Muscle of leg (tissue), 3 donors: ENCODE measurements at regions not wholly inside any gene's neighbourhood (a gene's known extent, or its start where the extent isn't known, plus 50 kb on each side); places are given as distances from the start of the nearest gene placed in this dataset.
"Not testable (repeated sequence)": the region's sequence is repeated elsewhere in the genome, so short reads cannot be mapped to it uniquely, and the experiment has no call there.

Experiments used
- DNase-seq: peaks from one replicate; pipeline ENCODE4 v3.0.0; 2013
- H3K27ac ChIP-seq: one replicate; pipeline ENCODE4 v1.5.1; 2013; ENCODE audit warnings: mild to moderate bottlenecking, low read length, control low read depth
- H3K27me3 ChIP-seq: one replicate; pipeline ENCODE4 v1.6.1; 2013; ENCODE audit warnings: low read length; ENCODE audit not compliant: control insufficient read depth, insufficient read depth
- H3K36me3 ChIP-seq: one replicate; pipeline ENCODE4 v1.6.1; 2013; ENCODE audit warnings: low read length; ENCODE audit not compliant: control insufficient read depth, insufficient read depth
- H3K4me1 ChIP-seq: one replicate; pipeline ENCODE4 v1.6.1; 2013; ENCODE audit warnings: low read length; ENCODE audit not compliant: control insufficient read depth, insufficient read depth
- H3K4me3 ChIP-seq: one replicate; pipeline ENCODE4 v1.5.1; 2013; ENCODE audit warnings: low read length, control low read depth
- H3K9me3 ChIP-seq: replicated peaks from 2 replicates; pipeline ENCODE4 v1.6.1; 2013; ENCODE audit warnings: low read depth, low read length; ENCODE audit not compliant: control insufficient read depth
- WGBS: methylation state at CpG from one replicate; pipeline ENCODE4 v1.1.5; 2013; ENCODE audit warnings: missing lambda C conversion rate; ENCODE audit not compliant: insufficient coverage; 5-methylcytosine and 5-hydroxymethylcytosine counted together

DNA sequence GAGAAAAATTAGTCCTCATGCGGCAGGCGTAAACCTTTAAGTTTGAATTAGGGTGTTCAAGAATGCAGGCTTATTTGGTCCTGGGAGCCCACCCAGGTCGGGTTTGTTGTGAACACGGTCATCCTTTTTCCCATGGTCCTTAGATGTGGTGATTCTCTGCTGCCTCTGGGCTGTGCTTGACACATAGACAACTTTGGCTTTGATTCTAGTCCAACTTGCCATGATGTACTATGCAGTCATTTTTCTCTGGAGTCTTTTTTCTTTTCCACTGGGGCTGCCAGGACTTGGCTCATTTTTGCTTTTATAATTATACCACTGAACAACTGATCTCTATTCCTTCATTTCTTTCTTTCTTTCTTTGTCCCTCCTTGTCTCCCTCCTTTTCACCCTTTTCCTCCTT is 218.6 kb downstream of the SREK1 start:
- Histone ChIP-seq H3K4me1 (no peaks in the 10 kb centered on the region), H3K27ac (no peak overlapping the region), H3K27me3 (no peaks in the 10 kb centered on the region), H3K9me3 (no peaks in the 10 kb centered on the region), H3K4me3 (no peak overlapping the region), H3K36me3 (no peaks in the 10 kb centered on the region)
- DNase-seq: peak; percentile 30
- WGBS: 80% methylated on average over 4 of the region's 4 CpGs

DNA sequence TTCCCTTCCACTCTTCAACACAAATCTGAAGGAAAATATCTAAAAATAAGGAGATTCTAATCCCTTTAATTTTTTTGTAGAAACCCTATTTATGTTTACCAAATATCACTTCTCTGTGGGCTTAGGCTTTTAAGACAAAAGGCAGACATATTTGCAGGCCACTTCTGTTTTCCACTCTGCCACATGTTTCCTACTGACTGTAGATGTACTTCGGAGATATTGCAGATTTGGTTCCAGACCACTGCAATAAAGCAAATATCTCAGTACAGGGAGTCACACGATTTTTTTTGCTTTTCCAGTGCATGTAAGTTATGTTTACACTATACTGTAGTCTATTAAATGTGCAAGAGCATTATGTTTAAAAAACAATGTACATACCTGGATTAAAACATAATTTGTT is 219.0 kb downstream of the SREK1 start:
- H3K27ac ChIP-seq: no peak overlapping the region
- WGBS: no CpG with 5 or more reads among the region's 2 CpGs
- DNase-seq: no peak
- H3K9me3 ChIP-seq: no peaks in the 10 kb centered on the region
- no peaks in the 10 kb centered on the region for H3K36me3 ChIP-seq
- H3K4me1 ChIP-seq: no peaks in the 10 kb centered on the region
- H3K27me3 ChIP-seq: no peaks in the 10 kb centered on the region
- H3K4me3 ChIP-seq: no peak overlapping the region

DNA sequence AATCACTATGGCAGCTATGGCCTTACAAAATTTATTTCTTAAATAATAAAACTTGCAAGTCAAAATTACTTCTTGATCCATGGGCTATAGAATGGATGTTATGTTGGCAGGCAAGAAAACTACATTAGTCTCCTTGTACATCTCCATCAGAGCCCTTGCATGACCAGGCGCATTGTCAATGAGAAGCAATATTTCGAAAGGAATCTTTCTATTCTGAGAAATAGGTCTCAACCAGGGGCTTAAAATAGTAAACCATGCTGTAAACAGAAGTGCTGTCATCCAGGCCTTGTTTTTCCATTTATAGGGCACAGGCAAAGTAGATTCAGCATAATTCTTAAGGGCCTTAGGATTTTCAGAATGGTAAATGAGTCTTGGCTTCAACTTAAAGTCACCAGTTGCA is 220.1 kb downstream of the SREK1 start:
- WGBS: 100% methylated on average over 2 of the region's 2 CpGs
- Histone ChIP-seq H3K27ac (no peak overlapping the region), H3K9me3 (no peaks in the 10 kb centered on the region), H3K36me3 (no peaks in the 10 kb centered on the region), H3K4me1 (no peaks in the 10 kb centered on the region), H3K27me3 (no peaks in the 10 kb centered on the region), H3K4me3 (no peak overlapping the region)
- no peak for DNase-seq

DNA sequence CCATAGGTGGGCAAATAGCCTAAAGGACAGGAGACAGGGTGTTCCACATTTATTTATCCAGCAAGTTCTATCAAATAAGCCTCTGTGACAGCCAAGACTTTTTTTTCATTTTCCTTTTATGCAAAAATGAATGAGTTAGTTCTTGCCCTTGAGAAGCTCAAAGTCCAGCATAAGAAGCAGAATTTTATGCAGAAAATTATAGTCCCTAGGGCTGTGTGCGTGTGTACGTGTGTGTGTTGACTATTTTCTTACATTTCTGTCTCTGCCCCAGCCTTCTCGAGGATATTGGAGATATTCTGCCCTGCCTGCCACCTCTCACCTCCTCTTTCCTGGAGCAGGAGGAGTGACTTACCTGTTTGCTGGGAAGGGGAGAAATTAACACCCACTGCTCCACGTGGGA is 221.9 kb downstream of the SREK1 start:
- Histone ChIP-seq H3K4me3 (no peak overlapping the region), H3K27ac (no peak overlapping the region), H3K36me3 (no peaks in the 10 kb centered on the region), H3K4me1 (no peaks in the 10 kb centered on the region), H3K27me3 (no peaks in the 10 kb centered on the region), H3K9me3 (no peaks in the 10 kb centered on the region)
- no peak for DNase-seq
- no CpG with 5 or more reads among the region's 4 CpGs for WGBS

DNA sequence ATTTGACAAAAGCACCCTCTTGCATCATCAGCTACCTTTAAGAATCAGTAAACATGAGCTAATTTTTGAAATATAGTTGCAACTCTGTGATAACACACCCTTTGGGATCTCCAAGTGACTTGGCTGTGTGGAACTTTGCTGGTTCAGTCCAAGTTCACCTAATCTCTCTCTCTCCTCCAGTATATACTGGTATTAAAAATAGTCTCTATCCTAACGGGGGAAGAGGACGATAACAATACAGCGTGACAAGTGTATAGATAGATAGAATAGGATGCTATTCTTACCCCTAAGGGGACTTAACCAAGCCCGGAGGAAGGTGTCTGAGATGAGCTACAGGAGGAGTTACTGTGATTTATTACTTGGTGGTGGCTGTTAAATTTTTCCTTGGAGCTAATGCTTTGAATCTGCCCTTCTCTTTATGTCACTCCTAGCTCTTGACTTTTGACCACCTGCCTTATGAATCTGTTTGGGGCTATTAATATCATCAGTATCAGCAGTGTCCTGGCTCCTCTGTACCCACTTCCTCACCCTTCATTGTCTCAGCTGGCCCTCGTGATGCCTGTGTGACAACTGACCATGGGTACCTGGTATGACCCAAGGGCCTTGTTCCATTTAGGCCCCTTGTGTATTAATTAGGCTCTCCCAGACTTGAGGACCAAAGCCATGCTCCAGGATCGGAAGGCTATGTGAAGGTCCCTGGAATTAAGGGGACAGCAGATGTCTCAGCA is 223.9 kb downstream of the SREK1 start:
- Histone ChIP-seq H3K36me3 (no peaks in the 10 kb centered on the region), H3K4me1 (no peaks in the 10 kb centered on the region), H3K4me3 (no peak overlapping the region), H3K27ac (no peak overlapping the region), H3K9me3 (no peaks in the 10 kb centered on the region), H3K27me3 (no peaks in the 10 kb centered on the region)
- DNase-seq: no peak
- WGBS: 51% methylated on average over 3 of the region's 6 CpGs

DNA sequence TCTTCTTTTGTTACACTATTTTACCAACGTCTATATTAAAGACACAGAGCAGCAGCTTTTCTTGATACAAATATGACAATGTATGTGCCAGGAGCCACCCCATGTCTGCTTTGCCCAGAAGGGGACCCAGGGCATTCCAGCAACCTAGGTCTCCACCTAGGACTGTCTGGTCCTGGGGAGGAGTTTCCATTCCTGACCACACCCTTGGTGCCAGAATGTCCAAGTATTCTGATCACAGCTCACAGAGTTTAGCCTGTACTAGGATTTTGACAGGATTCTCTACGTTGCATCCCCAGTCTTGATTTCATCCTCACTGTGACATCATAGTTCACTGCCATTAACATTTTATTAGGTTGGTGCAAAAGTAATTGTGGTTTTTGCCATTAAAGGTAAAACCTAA is 224.7 kb downstream of the SREK1 start:
- no peaks in the 10 kb centered on the region for H3K36me3 ChIP-seq
- H3K9me3 ChIP-seq: no peaks in the 10 kb centered on the region
- no peak overlapping the region for H3K27ac ChIP-seq
- H3K27me3 ChIP-seq: no peaks in the 10 kb centered on the region
- no peak for DNase-seq
- WGBS: no CpG with 5 or more reads among the region's 2 CpGs
- no peak overlapping the region for H3K4me3 ChIP-seq
- H3K4me1 ChIP-seq: no peaks in the 10 kb centered on the region

DNA sequence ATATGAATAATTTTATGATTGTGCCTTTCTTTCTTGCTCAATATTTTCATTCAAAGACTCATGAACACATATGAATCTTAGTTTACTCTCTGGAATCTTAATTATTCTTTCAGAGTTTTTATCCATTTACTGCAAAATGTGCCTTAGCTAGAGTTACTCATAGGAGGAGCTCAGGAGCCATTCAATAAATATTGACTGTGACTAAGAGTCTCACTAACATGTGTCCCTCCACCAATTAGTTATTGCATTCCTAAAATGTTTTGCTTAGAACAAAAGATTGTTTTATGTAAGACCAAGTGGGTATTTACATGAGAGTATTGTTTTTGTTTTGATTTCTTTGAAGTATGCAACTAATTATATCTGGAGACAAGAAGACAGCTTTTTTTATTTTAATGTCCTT is 218.4 kb upstream of the MAST4 start:
- Histone ChIP-seq H3K27ac (no peak overlapping the region), H3K27me3 (no peaks in the 10 kb centered on the region)

DNA sequence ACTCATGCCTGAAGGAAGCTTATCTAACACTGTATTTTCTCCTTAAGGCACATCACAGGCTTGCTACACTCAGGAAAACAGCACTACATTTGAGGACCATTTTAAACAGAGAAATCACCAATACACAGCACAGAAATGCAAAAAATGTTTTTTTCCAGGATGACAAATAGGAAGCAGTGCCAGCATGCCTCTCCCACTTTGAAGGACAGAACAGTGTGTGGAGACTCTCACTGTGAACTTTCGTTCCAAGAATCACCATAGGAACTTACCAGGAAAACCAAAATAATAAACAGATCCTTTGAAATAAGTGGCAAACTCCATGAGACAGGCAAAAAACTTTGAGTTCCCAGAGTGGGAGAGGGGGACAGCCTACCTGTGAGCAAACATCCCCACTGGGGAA is 217.8 kb upstream of the MAST4 start:
- Histone ChIP-seq H3K9me3 (peaks cover 4% of the 10 kb centered on the region), H3K27me3 (no peaks in the 10 kb centered on the region), H3K27ac (no peak overlapping the region), H3K4me1 (no peaks in the 10 kb centered on the region), H3K4me3 (no peak overlapping the region), H3K36me3 (no peaks in the 10 kb centered on the region)
- DNase-seq: no peak
- no CpG with 5 or more reads among the region's 1 CpG for WGBS

More for the DNA sequence above, 218.4 kb upstream of the MAST4 start:
- Histone ChIP-seq H3K36me3 (no peaks in the 10 kb centered on the region), H3K4me1 (no peaks in the 10 kb centered on the region), H3K4me3 (no peak overlapping the region), H3K9me3 (peaks cover 4% of the 10 kb centered on the region)
- DNase-seq: no peak

DNA sequence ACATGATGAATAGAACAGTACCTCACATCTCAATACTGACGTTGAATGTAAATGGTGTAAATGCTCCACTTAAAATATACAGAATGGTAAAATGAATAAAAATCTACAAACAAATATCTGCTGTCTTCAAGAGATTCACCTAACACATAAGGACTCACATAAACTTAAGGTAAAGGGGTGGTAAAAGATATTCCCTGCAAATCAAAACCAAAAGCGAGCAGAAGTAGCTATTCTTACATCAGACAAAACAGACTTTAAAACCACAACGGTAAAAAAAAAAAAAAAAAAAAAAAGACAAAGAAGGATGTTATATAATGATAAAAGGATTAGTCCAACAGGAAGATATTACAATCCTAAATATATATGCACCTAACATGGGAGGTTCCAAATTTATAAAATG is 214.0 kb upstream of the MAST4 start:
- Histone ChIP-seq H3K27ac (no peak overlapping the region), H3K9me3 (peaks cover 4% of the 10 kb centered on the region), H3K4me3 (no peak overlapping the region), H3K4me1 (no peaks in the 10 kb centered on the region), H3K27me3 (no peaks in the 10 kb centered on the region), H3K36me3 (no peaks in the 10 kb centered on the region)
- no CpG with 5 or more reads among the region's 3 CpGs for WGBS
- no peak for DNase-seq

DNA sequence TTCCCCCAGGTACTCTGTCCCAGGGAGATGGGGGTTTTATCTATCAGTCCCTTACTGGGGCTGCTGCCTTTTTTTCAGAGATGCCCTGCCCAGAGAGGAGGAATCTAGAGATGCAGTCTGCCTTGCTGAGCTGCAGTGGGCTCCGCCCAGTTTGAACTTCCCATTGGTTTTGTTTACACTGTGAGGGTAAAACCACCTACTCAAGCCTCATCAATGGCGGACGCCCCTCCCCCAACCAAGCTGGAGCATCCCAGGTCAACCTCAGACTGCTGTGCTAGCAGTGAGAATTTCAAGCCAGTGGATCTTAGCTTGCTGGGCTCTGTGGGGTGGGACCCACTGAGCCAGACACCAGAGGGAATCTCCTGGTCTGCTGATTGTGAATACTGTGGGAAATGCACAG is 191.0 kb upstream of the MAST4 start:
- not testable (repeated sequence) for H3K4me1 ChIP-seq, H3K4me3 ChIP-seq, DNase-seq, H3K27ac ChIP-seq, H3K36me3 ChIP-seq, H3K9me3 ChIP-seq, H3K27me3 ChIP-seq
- no CpG with 5 or more reads among the region's 3 CpGs for WGBS

DNA sequence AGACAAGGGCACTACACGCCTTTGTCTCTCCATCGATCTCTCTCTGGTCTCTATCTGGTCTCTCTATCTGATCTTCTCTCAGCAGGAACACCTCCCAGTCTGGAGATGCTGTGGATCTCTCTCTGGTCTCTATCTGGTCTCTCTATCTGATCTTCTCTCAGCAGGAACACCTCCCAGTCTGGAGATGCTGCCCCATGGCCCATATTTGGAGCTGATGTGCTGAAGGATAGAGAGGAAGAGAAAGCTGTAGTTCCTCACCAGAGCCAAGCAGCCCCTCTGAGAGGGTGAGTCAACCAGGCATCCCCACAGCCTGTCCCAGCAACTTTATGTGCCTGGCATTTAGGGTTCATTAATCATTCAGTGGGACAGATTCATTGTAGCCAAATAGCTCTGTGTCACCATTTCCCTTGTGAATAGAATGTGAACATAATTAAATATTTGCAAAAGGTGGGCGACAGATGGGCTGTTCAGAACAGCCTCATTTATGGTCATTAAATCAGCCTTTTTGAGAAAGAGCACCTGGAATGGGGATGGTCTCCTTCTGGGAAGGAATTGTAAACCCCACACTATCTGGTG is 189.3 kb upstream of the MAST4 start:
- Histone ChIP-seq H3K9me3 (no peaks in the 10 kb centered on the region), H3K27ac (no peak overlapping the region), H3K36me3 (no peaks in the 10 kb centered on the region), H3K4me1 (no peaks in the 10 kb centered on the region), H3K4me3 (no peak overlapping the region), H3K27me3 (no peaks in the 10 kb centered on the region)
- whole genome bisulfite sequencing: 85% methylated on average over 3 of the region's 3 CpGs
- no peak for DNase-seq
